ENCODE measurements at regions not wholly inside any gene's neighbourhood (a gene's known extent, or its start where the extent isn't known, plus 50 kb on each side); places are given as distances from the start of the nearest gene placed in this dataset.
A peak's percentile ranks its signal among the peaks of the same experiment; 100 is the strongest.

DNA sequence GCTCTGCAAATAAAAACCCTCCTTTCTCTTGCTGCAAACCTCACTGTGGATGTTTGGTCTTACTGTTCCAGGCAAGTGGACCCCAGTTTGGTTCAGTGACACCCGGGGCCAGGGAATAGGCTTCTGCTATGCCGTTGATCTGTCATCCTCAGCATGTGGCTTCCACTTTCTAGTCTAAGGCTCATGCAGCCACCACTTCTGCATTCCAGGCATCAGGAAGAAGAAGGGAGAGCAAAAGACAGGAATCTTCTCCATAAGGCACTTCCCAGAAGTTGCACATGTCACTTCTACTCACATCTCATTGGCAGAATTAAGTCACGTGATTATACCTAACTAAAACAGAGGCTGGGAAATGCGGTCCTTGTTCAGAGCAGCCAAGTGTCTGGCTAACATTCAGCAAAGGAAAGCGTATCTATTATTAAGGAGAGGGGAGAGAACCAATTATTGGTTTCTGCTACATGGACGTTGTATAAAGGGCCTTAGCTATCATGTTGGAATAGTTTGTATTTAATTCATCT lies 173.6 kb upstream of the PFN2 start:
- CTCF ChIA-PET = interaction anchor here (0.7 to 0.9 kb wide), 2 partner anchors 9 to 466 kb away, joined by 3 read pairs; no protein-coding TSS in a partner anchor
- Histone ChIP-seq H3K9me3 (no peaks in the 10 kb centered on the region), H3K4me1 (no peaks in the 10 kb centered on the region), H3K27ac (no peak overlapping the region), H3K4me2 (no peak overlapping the region), H3K4me3 (no peak overlapping the region)
- WGBS (ENCODE audit: missing lambda C conversion rate) = 76% methylated on average over 6 of the region's 6 CpGs
- TF ChIP-seq HOXB13 (CRISPR knock-in tag; IDR thresholded peaks at IDR 0.05; ENCODE audit: low read depth) = no peak
- no peak for DNase-seq (ENCODE audit: low read depth in 1 of 2, low spot score in 1 of 2)
- POLR2A ChIA-PET = no interaction called here
- FAIRE-seq = no peak
- ATAC-seq = no peak

DNA sequence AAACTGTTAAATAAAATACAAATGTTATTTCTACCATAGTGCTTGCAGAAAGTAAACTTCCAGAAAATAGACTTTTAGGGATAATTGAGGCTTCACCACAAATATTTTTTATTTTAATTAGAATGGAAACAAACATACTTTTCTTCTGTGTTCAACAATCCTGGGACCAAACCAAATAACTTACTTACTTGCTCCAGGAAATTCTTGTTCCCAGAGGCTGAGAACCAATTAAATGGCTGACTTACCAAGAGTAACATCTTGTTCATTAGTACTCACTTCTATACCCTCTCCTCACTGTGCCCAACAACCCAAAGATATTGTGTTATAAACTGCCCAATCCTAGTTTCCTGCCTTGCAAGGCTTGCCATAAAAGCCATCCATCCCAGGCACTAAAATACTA lies 172.2 kb upstream of the PFN2 start:
- ATAC-seq (no peak), FAIRE-seq (no peak), DNase-seq (ENCODE audit: low read depth in 1 of 2, low spot score in 1 of 2) (no peak)
- TF ChIP-seq FOXS1 (CRISPR knock-in tag; IDR thresholded peaks at IDR 0.05) = no peak
- TF ChIP-seq RFX5 (IDR thresholded peaks at IDR 0.05) = no peak
- TF ChIP-seq ELK1 (IDR thresholded peaks at IDR 0.05; ENCODE audit: low read depth, low read length) = no peak
- no peak for TF ChIP-seq HOXB13 (CRISPR knock-in tag; IDR thresholded peaks at IDR 0.05; ENCODE audit: low read depth)
- TF ChIP-seq KDM1A (IDR thresholded peaks at IDR 0.05; ENCODE audit: low read depth) = no peak
- TF ChIP-seq POLR2A (IDR thresholded peaks at IDR 0.05; ENCODE audit: low read length) = no peak
- no peak for TF ChIP-seq HEYL (CRISPR knock-in tag; IDR thresholded peaks at IDR 0.05)
- TF ChIP-seq POLR2AphosphoS2 (conservative IDR thresholded peaks at IDR 0.05; ENCODE audit: low read length) = no peak
- TF ChIP-seq ZSCAN20 (CRISPR knock-in tag; IDR thresholded peaks at IDR 0.05) = no peak
- no peak for TF ChIP-seq ZFP36 (IDR thresholded peaks at IDR 0.05; ENCODE audit: borderline replicate concordance, partially characterized antibody)
- no peak for TF ChIP-seq JUN (IDR thresholded peaks at IDR 0.05)
- TF ChIP-seq KDM5A (IDR thresholded peaks at IDR 0.05) = no peak
- POLR2A ChIA-PET = no interaction called here
- Histone ChIP-seq H3K4me3 (no peak overlapping the region), H3K9me3 (no peaks in the 10 kb centered on the region), H3K4me1 (no peaks in the 10 kb centered on the region), H3K27ac (no peak overlapping the region), H3K4me2 (no peak overlapping the region)
- CTCF ChIA-PET = no interaction called here

GRCh38 chr3:150141790-150142326 lies 171.2 kb upstream of the PFN2 start:
- H3K4me1 ChIP-seq = no peaks in the 10 kb centered on the region
- H3K4me3 ChIP-seq = no peak overlapping the region
- FAIRE-seq (no peak), DNase-seq (ENCODE audit: low read depth in 1 of 2, low spot score in 1 of 2) (no peak), ATAC-seq (no peak)
- POLR2A ChIA-PET = no interaction called here
- TF ChIP-seq HOXA7 (CRISPR knock-in tag; IDR thresholded peaks at IDR 0.05) (no peak), ZFP36 (IDR thresholded peaks at IDR 0.05; ENCODE audit: borderline replicate concordance, partially characterized antibody) (no peak), ZSCAN20 (CRISPR knock-in tag; IDR thresholded peaks at IDR 0.05) (no peak), MAZ (IDR thresholded peaks at IDR 0.05; ENCODE audit: borderline replicate concordance, low read depth, low read length) (no peak), ZNF302 (CRISPR knock-in tag; IDR thresholded peaks at IDR 0.05) (no peak)
- 90% methylated on average over 3 of the region's 3 CpGs for WGBS (ENCODE audit: missing lambda C conversion rate)
- CTCF ChIA-PET = no interaction called here
- no peak overlapping the region for H3K4me2 ChIP-seq
- no peak overlapping the region for H3K27ac ChIP-seq
- no peaks in the 10 kb centered on the region for H3K9me3 ChIP-seq

GRCh38 chr3:150140614-150141321 lies 170.1 kb upstream of the PFN2 start:
- Histone ChIP-seq H3K27ac (peak overlapping the region; percentile 44 to 72), H3K4me3 (no peak overlapping the region), H3K4me1 (no peaks in the 10 kb centered on the region), H3K4me2 (no peak overlapping the region), H3K9me3 (no peaks in the 10 kb centered on the region)
- ChIA-PET POLR2A (no interaction called here), CTCF (interaction anchor here (1.1 kb wide), 1 partner anchor 9 kb away, joined by 3 read pairs; no protein-coding TSS in a partner anchor)
- ATAC-seq = no peak
- DNase-seq (ENCODE audit: low read depth in 1 of 2, low spot score in 1 of 2) = no peak
- TF ChIP-seq MAFK (IDR thresholded peaks at IDR 0.05; ENCODE audit: partially characterized antibody) = peak; percentile 83
- TF ChIP-seq, protein P1, sequence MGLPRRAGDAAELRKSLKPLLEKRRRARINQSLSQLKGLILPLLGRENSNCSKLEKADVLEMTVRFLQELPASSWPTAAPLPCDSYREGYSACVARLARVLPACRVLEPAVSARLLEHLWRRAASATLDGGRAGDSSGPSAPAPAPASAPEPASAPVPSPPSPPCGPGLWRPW (IDR thresholded peaks at IDR 0.05) = no peak
- TF ChIP-seq KDM5A (IDR thresholded peaks at IDR 0.05) = no peak
- peak; percentile 89 for TF ChIP-seq NFE2L2 (conservative IDR thresholded peaks at IDR 0.05; ENCODE audit: low read length)
- TF ChIP-seq TFCP2L1 (CRISPR knock-in tag; IDR thresholded peaks at IDR 0.05) = no peak
- TF ChIP-seq, protein P2, sequence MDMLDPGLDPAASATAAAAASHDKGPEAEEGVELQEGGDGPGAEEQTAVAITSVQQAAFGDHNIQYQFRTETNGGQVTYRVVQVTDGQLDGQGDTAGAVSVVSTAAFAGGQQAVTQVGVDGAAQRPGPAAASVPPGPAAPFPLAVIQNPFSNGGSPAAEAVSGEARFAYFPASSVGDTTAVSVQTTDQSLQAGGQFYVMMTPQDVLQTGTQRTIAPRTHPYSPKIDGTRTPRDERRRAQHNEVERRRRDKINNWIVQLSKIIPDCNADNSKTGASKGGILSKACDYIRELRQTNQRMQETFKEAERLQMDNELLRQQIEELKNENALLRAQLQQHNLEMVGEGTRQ (IDR thresholded peaks at IDR 0.05) = no peak
- whole genome bisulfite sequencing (ENCODE audit: missing lambda C conversion rate) = 92% methylated on average over 14 of the region's 14 CpGs
- FAIRE-seq = no peak

Data from A549 (cell line).